ENCODE measurements at regions not wholly inside any gene's neighbourhood (a gene's known extent, or its start where the extent isn't known, plus 50 kb on each side); places are given as distances from the start of the nearest gene placed in this dataset.

- intact Hi-C loops (cut with micrococcal nuclease) = no loop called here
- H3K4me3 Mint-ChIP-seq = no peak overlapping the region
- H3K9me3 Mint-ChIP-seq = no peaks in the 10 kb centered on the region
- no peaks in the 10 kb centered on the region for H3K36me3 Mint-ChIP-seq (ENCODE audit: low read depth)
- peaks cover 6% of the 10 kb centered on the region for H3K27me3 Mint-ChIP-seq
- H3K27ac Mint-ChIP-seq = no peak overlapping the region
- DNase-seq = no peak
- H3K4me1 Mint-ChIP-seq = no peaks in the 10 kb centered on the region
Measured at GRCh38 chr15:38196076-38196475, 56.6 kb upstream of the SPRED1 start.

GRCh38 chr15:38197553-38197952 lies 55.1 kb upstream of the SPRED1 start:
- no peaks in the 10 kb centered on the region for H3K4me1 Mint-ChIP-seq
- no peaks in the 10 kb centered on the region for H3K36me3 Mint-ChIP-seq (ENCODE audit: low read depth)

GRCh38 chr15:38201714-38202113 lies 50.9 kb upstream of the SPRED1 start:
- Mint-ChIP-seq H3K9me3 (no peaks in the 10 kb centered on the region), H3K27me3 (peaks cover 18% of the 10 kb centered on the region), H3K27ac (no peak overlapping the region), H3K36me3 (ENCODE audit: low read depth) (no peaks in the 10 kb centered on the region), H3K4me1 (no peaks in the 10 kb centered on the region), H3K4me3 (no peak overlapping the region)
- DNase-seq = no peak
- intact Hi-C loops (cut with micrococcal nuclease) = no loop called here

More at GRCh38 chr15:38197553-38197952, 55.1 kb upstream of the SPRED1 start:
- intact Hi-C loops (cut with micrococcal nuclease) = no loop called here
- Mint-ChIP-seq H3K9me3 (no peaks in the 10 kb centered on the region), H3K27me3 (peaks cover 6% of the 10 kb centered on the region), H3K27ac (no peak overlapping the region), H3K4me3 (no peak overlapping the region)
- DNase-seq = no peak

GRCh38 chr15:38202361-38202760 lies 50.3 kb upstream of the SPRED1 start:
- Mint-ChIP-seq H3K36me3 (ENCODE audit: low read depth) (no peaks in the 10 kb centered on the region), H3K27ac (no peak overlapping the region)
- intact Hi-C loops (cut with micrococcal nuclease) = no loop called here

More at GRCh38 chr15:38202361-38202760, 50.3 kb upstream of the SPRED1 start:
- H3K4me3 Mint-ChIP-seq = no peak overlapping the region
- no peak for DNase-seq
- H3K27me3 Mint-ChIP-seq = peaks cover 18% of the 10 kb centered on the region
- H3K9me3 Mint-ChIP-seq = no peaks in the 10 kb centered on the region
- no peaks in the 10 kb centered on the region for H3K4me1 Mint-ChIP-seq

Data from activated CD4-positive, alpha-beta T cell treated with anti-CD3 and anti-CD28 coated beads, Interleukin-2, amount 10 ng/mL, durations not matched to agents 24 days and 14 days (primary cell).